Right atrium auricular region (tissue), 2 donors: ENCODE measurements at regions not wholly inside any gene's neighbourhood (a gene's known extent, or its start where the extent isn't known, plus 50 kb on each side); places are given as distances from the start of the nearest gene placed in this dataset.

Experiments used
- DNase-seq: peaks from one replicate; pipeline ENCODE4 v3.0.0-alpha.2; 2019; ENCODE audit warnings: low spot score
- H3K27ac ChIP-seq, 2 donors: fragments of 200-600 bp; sonication (generic); 1 replicate in 1 of 2; 2 replicates in 1 of 2; pipeline ENCODE4 v1.5.1; 2016 to 2019
- H3K27me3 ChIP-seq, 2 donors: fragments of 200-600 bp; sonication (generic); one replicate each; pipeline versions ENCODE4 v1.5.1 to v1.6.0; 2017 to 2019
- H3K36me3 ChIP-seq: fragments of 200-600 bp; sonication (generic); one replicate; pipeline ENCODE4 v1.5.1; 2016
- H3K4me1 ChIP-seq, 2 donors: fragments of 200-600 bp; sonication (generic); one replicate each; pipeline versions ENCODE4 v1.5.1 to v1.6.0; 2017 to 2019
- H3K4me3 ChIP-seq, 2 donors: fragments of 200-600 bp; sonication (generic); 1 replicate in 1 of 2; 2 replicates in 1 of 2; pipeline ENCODE4 v1.5.1; 2017 to 2019; ENCODE audit warnings: mild to moderate bottlenecking in 1 of 2, moderate library complexity in 1 of 2
- H3K9me3 ChIP-seq, 2 donors: fragments of 200-600 bp; sonication (generic); one replicate each; pipeline ENCODE4 v1.5.1; 2019
- TF ChIP-seq, protein P1 (sequence below), 2 donors: fragments of 200-600 bp; sonication (generic); IDR thresholded peaks; one replicate each; pipeline ENCODE4 v1.5.1; 2019; ENCODE audit warnings: antibody characterized with exemption in 2 of 2

DNA sequence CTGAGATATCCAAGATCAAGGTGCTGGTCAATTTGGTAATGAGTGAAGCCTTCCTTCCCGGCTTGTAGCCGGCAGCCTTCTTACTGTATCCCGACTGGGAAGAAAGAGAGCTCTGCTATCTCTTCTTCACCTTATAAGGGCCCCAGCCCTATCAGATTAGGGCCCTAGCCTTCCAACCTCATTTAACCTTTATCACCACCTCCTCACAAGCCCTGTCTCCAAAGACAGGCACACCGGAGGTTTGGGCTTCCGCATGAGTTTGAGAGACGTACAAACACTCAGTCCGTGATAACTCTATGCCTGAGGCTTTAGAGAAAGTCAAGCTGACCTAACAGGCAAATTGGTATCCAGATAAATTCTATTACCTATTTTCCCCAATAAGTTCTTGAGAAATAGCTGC, 243.9 kb downstream of the OPA1 start:
- peaks cover 0 to 14% of the 10 kb centered on the region in 2 donors for H3K4me1 ChIP-seq
- no peaks in the 10 kb centered on the region for H3K9me3 ChIP-seq
- DNase-seq, result no peak
- H3K4me3 ChIP-seq, result no peak overlapping the region
- H3K27me3 ChIP-seq, result no peaks in the 10 kb centered on the region
- TF ChIP-seq, protein P1, sequence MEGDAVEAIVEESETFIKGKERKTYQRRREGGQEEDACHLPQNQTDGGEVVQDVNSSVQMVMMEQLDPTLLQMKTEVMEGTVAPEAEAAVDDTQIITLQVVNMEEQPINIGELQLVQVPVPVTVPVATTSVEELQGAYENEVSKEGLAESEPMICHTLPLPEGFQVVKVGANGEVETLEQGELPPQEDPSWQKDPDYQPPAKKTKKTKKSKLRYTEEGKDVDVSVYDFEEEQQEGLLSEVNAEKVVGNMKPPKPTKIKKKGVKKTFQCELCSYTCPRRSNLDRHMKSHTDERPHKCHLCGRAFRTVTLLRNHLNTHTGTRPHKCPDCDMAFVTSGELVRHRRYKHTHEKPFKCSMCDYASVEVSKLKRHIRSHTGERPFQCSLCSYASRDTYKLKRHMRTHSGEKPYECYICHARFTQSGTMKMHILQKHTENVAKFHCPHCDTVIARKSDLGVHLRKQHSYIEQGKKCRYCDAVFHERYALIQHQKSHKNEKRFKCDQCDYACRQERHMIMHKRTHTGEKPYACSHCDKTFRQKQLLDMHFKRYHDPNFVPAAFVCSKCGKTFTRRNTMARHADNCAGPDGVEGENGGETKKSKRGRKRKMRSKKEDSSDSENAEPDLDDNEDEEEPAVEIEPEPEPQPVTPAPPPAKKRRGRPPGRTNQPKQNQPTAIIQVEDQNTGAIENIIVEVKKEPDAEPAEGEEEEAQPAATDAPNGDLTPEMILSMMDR (IDR thresholded peaks at IDR 0.05), result no peak
- H3K36me3 ChIP-seq, result no peaks in the 10 kb centered on the region
- no peak overlapping the region for H3K27ac ChIP-seq

DNA sequence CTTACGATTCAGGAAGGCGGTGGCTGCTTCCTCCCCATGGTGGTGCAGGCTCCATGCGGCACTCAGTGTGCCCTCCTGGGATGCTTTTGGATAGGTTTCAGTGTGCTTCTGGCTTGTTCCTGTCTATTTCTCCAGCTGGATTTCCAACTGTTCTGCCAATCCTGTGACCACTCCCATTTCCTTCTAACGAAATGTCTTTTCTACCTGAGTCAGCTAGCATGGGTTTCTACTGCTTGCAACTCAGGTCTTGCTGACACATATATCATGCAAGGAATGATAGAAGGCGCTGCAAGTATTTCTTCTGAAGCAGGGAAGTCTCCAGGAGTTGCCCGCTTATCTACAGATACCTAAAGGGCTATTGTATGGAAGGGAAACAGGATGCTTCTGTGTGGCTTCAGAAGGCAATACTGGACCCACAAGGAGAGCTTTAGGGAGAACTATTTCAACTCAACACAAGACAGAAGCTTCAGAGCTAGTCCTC, 244.4 kb downstream of the OPA1 start:
- Histone ChIP-seq H3K36me3 (no peaks in the 10 kb centered on the region), H3K9me3 (no peaks in the 10 kb centered on the region), H3K27ac (no peak overlapping the region), H3K4me3 (no peak overlapping the region), H3K27me3 (no peaks in the 10 kb centered on the region), H3K4me1 (peaks cover 0 to 9% of the 10 kb centered on the region in 2 donors)
- TF ChIP-seq, protein P1 (IDR thresholded peaks at IDR 0.05), result no peak
- DNase-seq, result no peak

DNA sequence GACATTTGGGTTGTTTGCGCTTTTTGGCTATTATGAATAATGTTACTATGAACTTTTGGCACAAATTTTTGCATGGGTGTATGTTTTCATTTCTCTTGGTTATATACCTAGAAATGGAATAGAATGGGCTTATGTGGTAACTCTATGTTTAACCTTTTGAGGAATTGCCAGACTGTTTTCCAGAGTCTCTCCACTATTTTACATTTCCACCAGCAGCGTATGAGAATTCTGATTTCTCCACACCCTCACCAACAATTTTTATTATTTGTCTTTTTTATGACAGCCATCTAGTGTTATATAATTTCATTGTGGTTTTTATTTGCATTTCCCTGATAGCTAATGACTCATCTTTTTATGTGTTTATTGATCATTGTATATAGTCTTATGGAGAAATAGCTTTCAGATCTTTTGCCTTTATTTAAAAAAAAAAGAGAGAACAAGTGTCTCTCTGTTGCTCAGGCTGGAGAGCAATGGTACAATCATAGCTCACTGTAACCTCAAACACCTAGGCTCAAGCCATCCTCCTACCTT, 247.2 kb downstream of the OPA1 start:
- no peaks in the 10 kb centered on the region for H3K4me1 ChIP-seq
- H3K27me3 ChIP-seq, result no peaks in the 10 kb centered on the region
- H3K27ac ChIP-seq, result no peak overlapping the region
- no peaks in the 10 kb centered on the region for H3K9me3 ChIP-seq
- no peak for DNase-seq
- H3K36me3 ChIP-seq, result no peaks in the 10 kb centered on the region
- no peak overlapping the region for H3K4me3 ChIP-seq
- TF ChIP-seq, protein P1 (IDR thresholded peaks at IDR 0.05), result no peak

DNA sequence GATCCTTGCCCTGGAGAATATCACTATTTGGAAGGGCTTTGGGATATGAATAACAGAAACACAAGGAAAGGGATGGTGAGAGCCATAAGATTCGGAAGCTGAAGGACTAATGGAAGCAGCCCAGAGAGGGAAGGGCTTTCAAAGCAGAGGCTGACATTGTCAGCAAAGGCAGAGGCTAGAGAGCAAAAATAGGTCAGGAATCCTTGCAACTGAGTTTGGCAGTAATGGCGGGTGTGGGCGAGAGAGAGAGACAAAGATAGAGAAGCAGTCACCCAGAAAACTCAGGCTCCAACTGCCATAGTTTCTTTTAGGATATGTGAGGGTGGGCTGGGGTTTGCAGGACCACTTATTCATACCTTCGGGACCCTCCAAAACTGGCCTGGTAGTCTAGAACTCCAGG, 248.6 kb downstream of the OPA1 start:
- no peak overlapping the region for H3K4me3 ChIP-seq
- TF ChIP-seq, protein P1 (IDR thresholded peaks at IDR 0.05), result no peak
- H3K9me3 ChIP-seq, result no peaks in the 10 kb centered on the region
- DNase-seq, result peak; percentile 34
- H3K36me3 ChIP-seq, result no peaks in the 10 kb centered on the region
- H3K27me3 ChIP-seq, result no peaks in the 10 kb centered on the region
- H3K27ac ChIP-seq, result no peak overlapping the region
- no peaks in the 10 kb centered on the region for H3K4me1 ChIP-seq

DNA sequence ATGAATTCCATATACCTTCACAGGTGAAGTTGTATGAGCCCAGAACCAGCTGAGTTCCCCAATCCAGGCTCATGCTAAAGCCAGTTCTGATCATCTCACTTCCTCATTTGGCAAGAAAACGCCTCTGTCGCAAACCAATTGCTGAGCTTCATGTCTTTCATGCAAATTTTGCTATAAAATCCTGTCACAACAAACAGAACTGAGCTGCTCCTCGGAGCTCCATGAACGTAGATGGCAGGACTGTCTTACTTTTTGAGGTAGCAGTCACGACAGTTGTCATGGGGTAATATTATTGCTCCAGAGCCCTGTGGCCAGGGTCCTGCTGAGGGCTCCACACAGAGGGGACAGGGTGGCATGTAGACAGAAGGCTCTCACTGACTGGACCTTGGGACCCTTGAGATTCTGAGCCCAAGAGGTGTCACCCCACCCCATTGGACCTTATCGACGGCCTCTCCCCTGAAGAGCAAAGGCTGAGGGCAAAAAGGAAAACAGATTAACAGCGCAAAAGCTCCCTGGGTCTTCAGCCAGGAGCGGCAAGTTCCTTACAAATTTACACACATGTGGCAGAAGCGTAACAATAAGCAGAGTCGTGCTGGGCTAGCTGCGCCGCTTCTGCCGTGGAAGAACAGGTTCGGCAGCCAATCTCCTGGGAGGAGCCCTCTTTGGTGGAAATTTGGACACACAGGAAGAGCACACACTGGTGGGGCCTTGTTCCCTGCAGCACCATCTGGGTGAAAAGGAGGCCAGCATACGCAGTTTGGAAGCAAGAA, 249.2 kb downstream of the OPA1 start:
- Histone ChIP-seq H3K27ac (no peak overlapping the region), H3K27me3 (no peaks in the 10 kb centered on the region), H3K36me3 (no peaks in the 10 kb centered on the region), H3K9me3 (no peaks in the 10 kb centered on the region), H3K4me3 (no peak overlapping the region), H3K4me1 (no peaks in the 10 kb centered on the region)
- peak; percentile 57 for DNase-seq
- TF ChIP-seq, protein P1 (IDR thresholded peaks at IDR 0.05), result no peak
